Adrenal gland (tissue), 9 donors: ENCODE measurements at regions not wholly inside any gene's neighbourhood (a gene's known extent, or its start where the extent isn't known, plus 50 kb on each side); places are given as distances from the start of the nearest gene placed in this dataset.

Source experiments
- DNase-seq, 7 donors: peaks; one replicate each; pipeline ENCODE4 v3.0.0-alpha.2; 2019 to 2020
- H3K27ac ChIP-seq, 5 donors: fragments of 200-600 bp; sonication (generic) in 4 of 5; 1 replicate in 3 of 5; 2 replicates in 2 of 5; pipeline versions ENCODE4 v1.5.1 to v1.8.0; 2016 to 2020; ENCODE audit warnings: mild to moderate bottlenecking in 1 of 5
- H3K27me3 ChIP-seq: fragments of 200-600 bp; 2 replicates; pipeline ENCODE4 v1.8.0; 2021
- H3K36me3 ChIP-seq, 2 donors: fragments of 200-600 bp; replicated peaks in 1 of 2; 1 replicate in 1 of 2; 2 replicates in 1 of 2; pipeline versions ENCODE4 v1.5.1 to v1.8.0; 2018 to 2022
- H3K4me1 ChIP-seq, 2 donors: fragments of 200-600 bp; replicated peaks in 1 of 2; 1 replicate in 1 of 2; 2 replicates in 1 of 2; pipeline versions ENCODE4 v1.5.1 to v1.8.0; 2018 to 2021
- H3K4me3 ChIP-seq, 4 donors: fragments of 200-600 bp; sonication (generic) in 3 of 4; one replicate each; pipeline ENCODE4 v1.5.1; 2016 to 2018
- H3K9me3 ChIP-seq, 3 donors: fragments of 200-600 bp; sonication (generic) in 1 of 3; replicated peaks in 1 of 3; 1 replicate in 2 of 3; 2 replicates in 1 of 3; pipeline versions ENCODE4 v1.5.1 to v1.8.0; 2016 to 2021
- CTCF ChIP-seq, 6 experiments: fragments of 450-650 bp in 4 of 6; fragments of 200-600 bp in 2 of 6; sonication (generic) in 1 of 6; IDR thresholded peaks; 1 replicate in 5 of 6; 2 replicates in 1 of 6; pipeline versions ENCODE4 v1.5.1 to v1.8.0; 2016 to 2021; ENCODE audit warnings: antibody characterized with exemption in 6 of 6, mild to moderate bottlenecking in 2 of 6, moderate library complexity in 1 of 6
- POLR2A ChIP-seq, 2 donors: fragments of 450-650 bp; IDR thresholded peaks; one replicate each; pipeline ENCODE4 v1.6.1; 2017; ENCODE audit warnings: antibody characterized with exemption in 2 of 2, mild to moderate bottlenecking in 2 of 2, moderate library complexity in 1 of 2
- WGBS, 4 donors: extraction: QIAGEN DNeasy Blood & Tissue Kit in 2 of 4; methylation state at CpG; one replicate each; pipeline versions ENCODE4 v1.1.5 to v1.1.7; 2013 to 2017; 5-methylcytosine and 5-hydroxymethylcytosine counted together
- intact Hi-C, 2 donors: fragments of 100-400 bp; cut with DNase I; formaldehyde crosslinking; loops; one replicate each; pipeline versions ENCODE4 v1.14.1 to v1.15.0; 2022 to 2023
- donor health status: healthy with polysubstance abuse.
- donor health status: Bipolar disorder and iron deficiency.
- donor health status: DM: yes; HTN: yes; CAD: no.
- donor health status: DM: no; HTN: no; CAD: no.
- donor health status: DM: no; HTN: no; CAD: no.

DNA sequence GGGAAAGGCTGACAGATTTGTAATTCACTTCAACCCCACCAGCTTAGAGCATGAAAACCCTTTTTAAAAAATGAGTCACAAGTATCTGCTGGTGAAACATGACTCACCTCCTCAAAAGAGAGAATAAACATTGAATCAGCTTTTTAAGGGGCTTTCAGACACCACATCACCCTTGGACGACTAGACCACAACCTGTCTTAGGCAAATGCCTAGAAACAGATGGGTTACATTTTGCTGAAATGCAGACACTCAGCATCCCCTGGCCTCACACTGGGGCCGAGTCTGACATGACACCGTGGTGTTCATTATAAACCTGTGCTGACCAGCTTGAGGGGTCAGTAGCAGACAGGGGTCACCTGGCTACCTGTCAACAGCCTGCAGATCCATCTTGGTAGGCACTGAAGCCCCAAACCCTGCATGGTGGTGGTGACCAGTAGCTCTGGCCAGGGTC is 175.3 kb upstream of the CST7 start:
- Histone ChIP-seq H3K36me3 (no peaks in the 10 kb centered on the region), H3K4me1 (no peaks in the 10 kb centered on the region), H3K27me3 (no peaks in the 10 kb centered on the region), H3K27ac (no peak overlapping the region), H3K4me3 (no peak overlapping the region), H3K9me3 (no peaks in the 10 kb centered on the region)
- intact Hi-C loops: no loop called here
- no peak for TF ChIP-seq POLR2A (IDR thresholded peaks at IDR 0.05)
- no peak for TF ChIP-seq CTCF (IDR thresholded peaks at IDR 0.05)
- 24 to 55% (median 41%) methylated on average over 3 of the region's 3 CpGs for WGBS, 4 donors
- DNase-seq: peak in 1 of 7 donors; percentile 10

GRCh38 chr20:24775966-24776365 is 173.1 kb upstream of the CST7 start:
- DNase-seq: no peak
- Histone ChIP-seq H3K36me3 (no peaks in the 10 kb centered on the region), H3K27ac (no peak overlapping the region), H3K9me3 (no peaks in the 10 kb centered on the region), H3K27me3 (no peaks in the 10 kb centered on the region), H3K4me1 (no peaks in the 10 kb centered on the region), H3K4me3 (no peak overlapping the region)
- TF ChIP-seq POLR2A (IDR thresholded peaks at IDR 0.05) (no peak), CTCF (IDR thresholded peaks at IDR 0.05) (no peak)
- intact Hi-C loops: no loop called here

- 73 to 80% (median 76%) methylated on average over 6 of the region's 6 CpGs for WGBS, 4 donors
- Histone ChIP-seq H3K27ac (no peak overlapping the region), H3K9me3 (no peaks in the 10 kb centered on the region), H3K36me3 (no peaks in the 10 kb centered on the region), H3K27me3 (no peaks in the 10 kb centered on the region), H3K4me1 (no peaks in the 10 kb centered on the region), H3K4me3 (no peak overlapping the region)
- TF ChIP-seq POLR2A (IDR thresholded peaks at IDR 0.05): no peak
- TF ChIP-seq CTCF (IDR thresholded peaks at IDR 0.05): no peak
- intact Hi-C loops: no loop called here
- DNase-seq: no peak
Observed at GRCh38 chr20:24776755-24777271, 172.3 kb upstream of the CST7 start.

- Histone ChIP-seq H3K36me3 (no peaks in the 10 kb centered on the region), H3K27ac (no peak overlapping the region), H3K9me3 (no peaks in the 10 kb centered on the region), H3K27me3 (no peaks in the 10 kb centered on the region), H3K4me1 (no peaks in the 10 kb centered on the region), H3K4me3 (no peak overlapping the region)
- intact Hi-C loops: no loop called here
- TF ChIP-seq POLR2A (IDR thresholded peaks at IDR 0.05) (no peak), CTCF (IDR thresholded peaks at IDR 0.05) (no peak)
- no peak for DNase-seq
- WGBS, 4 donors: 42 to 62% (median 54%) methylated on average over 5 of the region's 5 CpGs
Observed at GRCh38 chr20:24777746-24778145, 171.3 kb upstream of the CST7 start.
